ENCODE measurements at regions not wholly inside any gene's neighbourhood (a gene's known extent, or its start where the extent isn't known, plus 50 kb on each side); places are given as distances from the start of the nearest gene placed in this dataset.

GRCh38 chr1:55536545-55536865 is 321.3 kb upstream of the USP24 start:
- no peak overlapping the region for H3K27ac ChIP-seq (ENCODE audit: insufficient read depth, low read depth, low read length, poor library complexity, severe bottlenecking)
- H3K4me1 ChIP-seq (ENCODE audit: control insufficient read depth, insufficient read depth, low read length) = no peaks in the 10 kb centered on the region
- no peaks in the 10 kb centered on the region for H3K9me3 ChIP-seq (ENCODE audit: control insufficient read depth, low read length)
- H3K36me3 ChIP-seq (ENCODE audit: control insufficient read depth, insufficient read depth, low read length) = no peaks in the 10 kb centered on the region
- no peaks in the 10 kb centered on the region for H3K27me3 ChIP-seq (ENCODE audit: control insufficient read depth, insufficient read depth, low read length, poor library complexity, severe bottlenecking)
- WGBS, 2 experiments = 94 to 96% methylated on average over 2 of the region's 2 CpGs
- H3K4me3 ChIP-seq (ENCODE audit: insufficient read depth, low read depth, low read length) = no peak overlapping the region

- H3K36me3 ChIP-seq (ENCODE audit: control insufficient read depth, insufficient read depth, low read length) = no peaks in the 10 kb centered on the region
- no peaks in the 10 kb centered on the region for H3K27me3 ChIP-seq (ENCODE audit: control insufficient read depth, insufficient read depth, low read length, poor library complexity, severe bottlenecking)
- no peak overlapping the region for H3K4me3 ChIP-seq (ENCODE audit: insufficient read depth, low read depth, low read length)
- H3K4me1 ChIP-seq (ENCODE audit: control insufficient read depth, insufficient read depth, low read length) = no peaks in the 10 kb centered on the region
- H3K9me3 ChIP-seq (ENCODE audit: control insufficient read depth, low read length) = no peaks in the 10 kb centered on the region
- 83 to 90% methylated on average over 2 to 4 of the region's 4 CpGs for WGBS, 2 experiments
- H3K27ac ChIP-seq (ENCODE audit: insufficient read depth, low read depth, low read length, poor library complexity, severe bottlenecking) = no peak overlapping the region
These were observed 320.8 kb upstream of the USP24 start for GRCh38 chr1:55535724-55536544.

- H3K36me3 ChIP-seq (ENCODE audit: control insufficient read depth, insufficient read depth, low read length) = no peaks in the 10 kb centered on the region
- H3K27me3 ChIP-seq (ENCODE audit: control insufficient read depth, insufficient read depth, low read length, poor library complexity, severe bottlenecking) = no peaks in the 10 kb centered on the region
- H3K9me3 ChIP-seq (ENCODE audit: control insufficient read depth, low read length) = no peaks in the 10 kb centered on the region
- H3K27ac ChIP-seq (ENCODE audit: insufficient read depth, low read depth, low read length, poor library complexity, severe bottlenecking) = no peak overlapping the region
- H3K4me1 ChIP-seq (ENCODE audit: control insufficient read depth, insufficient read depth, low read length) = no peaks in the 10 kb centered on the region
- 96 to 98% methylated on average over 3 of the region's 3 CpGs for WGBS, 2 experiments
- H3K4me3 ChIP-seq (ENCODE audit: insufficient read depth, low read depth, low read length) = no peak overlapping the region
These were observed 319.5 kb upstream of the USP24 start for GRCh38 chr1:55534565-55535121.

GRCh38 chr1:55531644-55532043 is 316.5 kb upstream of the USP24 start:
- Histone ChIP-seq H3K36me3 (ENCODE audit: control insufficient read depth, insufficient read depth, low read length) (no peaks in the 10 kb centered on the region), H3K9me3 (ENCODE audit: control insufficient read depth, low read length) (no peaks in the 10 kb centered on the region), H3K4me3 (ENCODE audit: insufficient read depth, low read depth, low read length) (no peak overlapping the region), H3K4me1 (ENCODE audit: control insufficient read depth, insufficient read depth, low read length) (no peaks in the 10 kb centered on the region), H3K27me3 (ENCODE audit: control insufficient read depth, insufficient read depth, low read length, poor library complexity, severe bottlenecking) (peaks cover 3% of the 10 kb centered on the region), H3K27ac (ENCODE audit: insufficient read depth, low read depth, low read length, poor library complexity, severe bottlenecking) (no peak overlapping the region)

- Histone ChIP-seq H3K36me3 (ENCODE audit: control insufficient read depth, insufficient read depth, low read length) (no peaks in the 10 kb centered on the region), H3K9me3 (ENCODE audit: control insufficient read depth, low read length) (no peaks in the 10 kb centered on the region), H3K27ac (ENCODE audit: insufficient read depth, low read depth, low read length, poor library complexity, severe bottlenecking) (no peak overlapping the region), H3K4me3 (ENCODE audit: insufficient read depth, low read depth, low read length) (no peak overlapping the region), H3K27me3 (ENCODE audit: control insufficient read depth, insufficient read depth, low read length, poor library complexity, severe bottlenecking) (peaks cover 3% of the 10 kb centered on the region), H3K4me1 (ENCODE audit: control insufficient read depth, insufficient read depth, low read length) (no peaks in the 10 kb centered on the region)
- WGBS, 2 experiments = 77 to 93% methylated on average over 3 of the region's 3 CpGs
These were observed 315.8 kb upstream of the USP24 start for GRCh38 chr1:55530749-55531478.

- Histone ChIP-seq H3K36me3 (ENCODE audit: control insufficient read depth, insufficient read depth, low read length) (no peaks in the 10 kb centered on the region), H3K4me3 (ENCODE audit: insufficient read depth, low read depth, low read length) (no peak overlapping the region), H3K27ac (ENCODE audit: insufficient read depth, low read depth, low read length, poor library complexity, severe bottlenecking) (no peak overlapping the region), H3K9me3 (ENCODE audit: control insufficient read depth, low read length) (no peaks in the 10 kb centered on the region), H3K27me3 (ENCODE audit: control insufficient read depth, insufficient read depth, low read length, poor library complexity, severe bottlenecking) (peaks cover 3% of the 10 kb centered on the region), H3K4me1 (ENCODE audit: control insufficient read depth, insufficient read depth, low read length) (no peaks in the 10 kb centered on the region)
- 73 to 83% methylated on average over 2 to 4 of the region's 4 CpGs for WGBS, 2 experiments
These were observed 313.9 kb upstream of the USP24 start for GRCh38 chr1:55529017-55529416.

- Histone ChIP-seq H3K27me3 (ENCODE audit: control insufficient read depth, insufficient read depth, low read length, poor library complexity, severe bottlenecking) (peaks cover 3% of the 10 kb centered on the region), H3K4me1 (ENCODE audit: control insufficient read depth, insufficient read depth, low read length) (no peaks in the 10 kb centered on the region), H3K36me3 (ENCODE audit: control insufficient read depth, insufficient read depth, low read length) (no peaks in the 10 kb centered on the region), H3K27ac (ENCODE audit: insufficient read depth, low read depth, low read length, poor library complexity, severe bottlenecking) (no peak overlapping the region), H3K4me3 (ENCODE audit: insufficient read depth, low read depth, low read length) (no peak overlapping the region), H3K9me3 (ENCODE audit: control insufficient read depth, low read length) (no peaks in the 10 kb centered on the region)
- 88 to 90% methylated on average over 1 of the region's 1 CpG for WGBS, 2 experiments
These were observed 312.7 kb upstream of the USP24 start for GRCh38 chr1:55527831-55528230.

- Histone ChIP-seq H3K36me3 (ENCODE audit: control insufficient read depth, insufficient read depth, low read length) (no peaks in the 10 kb centered on the region), H3K4me1 (ENCODE audit: control insufficient read depth, insufficient read depth, low read length) (no peaks in the 10 kb centered on the region), H3K4me3 (ENCODE audit: insufficient read depth, low read depth, low read length) (no peak overlapping the region), H3K27ac (ENCODE audit: insufficient read depth, low read depth, low read length, poor library complexity, severe bottlenecking) (no peak overlapping the region), H3K27me3 (ENCODE audit: control insufficient read depth, insufficient read depth, low read length, poor library complexity, severe bottlenecking) (peaks cover 3% of the 10 kb centered on the region), H3K9me3 (ENCODE audit: control insufficient read depth, low read length) (no peaks in the 10 kb centered on the region)
- WGBS, 2 experiments = 95 to 99% methylated on average over 3 of the region's 3 CpGs
These were observed 311.6 kb upstream of the USP24 start for GRCh38 chr1:55526716-55527115.

- H3K36me3 ChIP-seq (ENCODE audit: control insufficient read depth, insufficient read depth, low read length) = no peaks in the 10 kb centered on the region
- WGBS, 2 experiments = 94 to 99% methylated on average over 4 of the region's 4 CpGs
These were observed 308.8 kb upstream of the USP24 start for GRCh38 chr1:55524006-55524405.

GRCh38 chr1:55522982-55523381 is 307.8 kb upstream of the USP24 start:
- Histone ChIP-seq H3K36me3 (ENCODE audit: control insufficient read depth, insufficient read depth, low read length) (no peaks in the 10 kb centered on the region), H3K4me3 (ENCODE audit: insufficient read depth, low read depth, low read length) (no peak overlapping the region), H3K27ac (ENCODE audit: insufficient read depth, low read depth, low read length, poor library complexity, severe bottlenecking) (no peak overlapping the region), H3K27me3 (ENCODE audit: control insufficient read depth, insufficient read depth, low read length, poor library complexity, severe bottlenecking) (no peaks in the 10 kb centered on the region), H3K4me1 (ENCODE audit: control insufficient read depth, insufficient read depth, low read length) (no peaks in the 10 kb centered on the region), H3K9me3 (ENCODE audit: control insufficient read depth, low read length) (no peaks in the 10 kb centered on the region)
- WGBS, 2 experiments = 61 to 74% methylated on average over 2 of the region's 2 CpGs

More at GRCh38 chr1:55524006-55524405, 308.8 kb upstream of the USP24 start:
- Histone ChIP-seq H3K27me3 (ENCODE audit: control insufficient read depth, insufficient read depth, low read length, poor library complexity, severe bottlenecking) (no peaks in the 10 kb centered on the region), H3K27ac (ENCODE audit: insufficient read depth, low read depth, low read length, poor library complexity, severe bottlenecking) (no peak overlapping the region), H3K4me3 (ENCODE audit: insufficient read depth, low read depth, low read length) (no peak overlapping the region), H3K9me3 (ENCODE audit: control insufficient read depth, low read length) (no peaks in the 10 kb centered on the region), H3K4me1 (ENCODE audit: control insufficient read depth, insufficient read depth, low read length) (no peaks in the 10 kb centered on the region)

Measured in ectodermal cell (in vitro differentiated cells).